Fibroblast of lung (primary cell): ENCODE measurements at regions not wholly inside any gene's neighbourhood (a gene's known extent, or its start where the extent isn't known, plus 50 kb on each side); places are given as distances from the start of the nearest gene placed in this dataset.

Experiments
- DNase-seq, 2 donors: peaks; one replicate each; pipeline versions ENCODE4 v3.0.0 to v3.0.0-alpha.2; 2010; ENCODE audit warnings: low read depth in 2 of 2
- H2AFZ ChIP-seq: 2 replicates; pipeline ENCODE4 v1.5.1; 2012; ENCODE audit warnings: low read length, control low read depth, inconsistent platforms
- H3K27ac ChIP-seq: 2 replicates; pipeline ENCODE4 v1.5.1; 2011; ENCODE audit warnings: low read length, control low read depth; ENCODE audit not compliant: insufficient read depth
- H3K27me3 ChIP-seq: 2 replicates; pipeline ENCODE4 v1.5.1; 2011; ENCODE audit warnings: mild to moderate bottlenecking, low read length; ENCODE audit not compliant: control insufficient read depth, insufficient read depth
- H3K36me3 ChIP-seq: 2 replicates; pipeline ENCODE4 v1.5.1; 2011; ENCODE audit warnings: low read length; ENCODE audit not compliant: control insufficient read depth, insufficient read depth
- H3K4me1 ChIP-seq: 2 replicates; pipeline ENCODE4 v1.5.1; 2011; ENCODE audit warnings: low read length; ENCODE audit not compliant: control insufficient read depth, insufficient read depth; ENCODE audit errors: extremely low read depth
- H3K4me2 ChIP-seq: 2 replicates; pipeline ENCODE4 v1.5.1; 2011; ENCODE audit warnings: low read length, control low read depth; ENCODE audit not compliant: insufficient read depth; ENCODE audit errors: extremely low read depth
- H3K4me3 ChIP-seq, 4 experiments: fragments of 200-600 bp in 1 of 4; sonication (generic) in 1 of 4; replicated peaks in 1 of 4; 2 replicates each; pipeline ENCODE4 v1.5.1; 2011 to 2016; ENCODE audit warnings: low read length in 4 of 4, low read depth in 3 of 4, mild to moderate bottlenecking in 3 of 4, control low read depth in 2 of 4, inconsistent platforms in 1 of 4, mixed read lengths in 1 of 4; ENCODE audit not compliant: insufficient read depth in 1 of 4; ENCODE audit errors: control extremely low read depth in 1 of 4
- H3K79me2 ChIP-seq: 2 replicates; pipeline ENCODE4 v1.5.1; 2012; ENCODE audit warnings: mild to moderate bottlenecking, low read length, inconsistent platforms; ENCODE audit not compliant: control insufficient read depth, insufficient read depth
- H3K9ac ChIP-seq: 2 replicates; pipeline ENCODE4 v1.5.1; 2011; ENCODE audit warnings: mild to moderate bottlenecking, low read length, control low read depth; ENCODE audit not compliant: insufficient read depth
- H3K9me3 ChIP-seq: 2 replicates; pipeline ENCODE4 v1.5.1; 2012; ENCODE audit warnings: low read depth, low read length; ENCODE audit not compliant: control insufficient read depth, insufficient read depth
- H4K20me1 ChIP-seq: 2 replicates; pipeline ENCODE4 v1.5.1; 2011; ENCODE audit warnings: low read length; ENCODE audit not compliant: control insufficient read depth, insufficient read depth; ENCODE audit errors: extremely low read depth
- CTCF ChIP-seq, 2 donors: IDR thresholded peaks in 1 of 2; conservative IDR thresholded peaks in 1 of 2; 1 replicate in 1 of 2; 2 replicates in 1 of 2; pipeline ENCODE4 v1.5.1; 2011 to 2012; ENCODE audit warnings: low read length in 2 of 2, control low read depth in 1 of 2, inconsistent platforms in 1 of 2, low read depth in 1 of 2, mild to moderate bottlenecking in 1 of 2
- EZH2 ChIP-seq: IDR thresholded peaks from 2 replicates; pipeline ENCODE4 v1.5.1; 2012; ENCODE audit warnings: low read length, control low read depth, mild to moderate bottlenecking; ENCODE audit errors: missing control alignments

- no peak overlapping the region for H2AFZ ChIP-seq
- H3K27ac ChIP-seq = no peak overlapping the region
- H3K9me3 ChIP-seq = no peaks in the 10 kb centered on the region
- DNase-seq = no peak
- no peak overlapping the region for H3K4me2 ChIP-seq
- H3K27me3 ChIP-seq = no peaks in the 10 kb centered on the region
- H3K36me3 ChIP-seq = no peaks in the 10 kb centered on the region
- H3K4me1 ChIP-seq = no peaks in the 10 kb centered on the region
- TF ChIP-seq EZH2 = no peak
- TF ChIP-seq CTCF (conservative IDR thresholded peaks at IDR 0.05 in 1 of 2, IDR thresholded peaks at IDR 0.05 in 1 of 2; ENCODE audit: low read depth in 1 of 2, low read length in 2 of 2) = no peak
- H3K79me2 ChIP-seq = no peaks in the 10 kb centered on the region
- no peak overlapping the region for H3K9ac ChIP-seq
- H4K20me1 ChIP-seq = no peaks in the 10 kb centered on the region
- H3K4me3 ChIP-seq = no peak overlapping the region
Observed at GRCh38 chr2:44836916-44837315, 104.6 kb upstream of the SIX3 start.

GRCh38 chr2:44838116-44838790 lies 103.2 kb upstream of the SIX3 start:
- Histone ChIP-seq H4K20me1 (no peaks in the 10 kb centered on the region), H3K27ac (no peak overlapping the region), H3K4me2 (no peak overlapping the region), H3K27me3 (peaks cover under 1% of the 10 kb centered on the region), H3K4me3 (no peak overlapping the region), H3K36me3 (no peaks in the 10 kb centered on the region), H3K9me3 (no peaks in the 10 kb centered on the region), H3K9ac (no peak overlapping the region), H3K79me2 (no peaks in the 10 kb centered on the region), H3K4me1 (no peaks in the 10 kb centered on the region), H2AFZ (no peak overlapping the region)
- no peak for DNase-seq
- TF ChIP-seq EZH2 = no peak
- no peak for TF ChIP-seq CTCF (conservative IDR thresholded peaks at IDR 0.05 in 1 of 2, IDR thresholded peaks at IDR 0.05 in 1 of 2; ENCODE audit: low read depth in 1 of 2, low read length in 2 of 2)

GRCh38 chr2:44839370-44839769 lies 102.1 kb upstream of the SIX3 start:
- Histone ChIP-seq H3K9ac (no peak overlapping the region), H3K79me2 (no peaks in the 10 kb centered on the region), H3K27me3 (peaks cover 2% of the 10 kb centered on the region), H2AFZ (no peak overlapping the region), H3K4me3 (no peak overlapping the region), H3K9me3 (no peaks in the 10 kb centered on the region), H3K27ac (no peak overlapping the region), H4K20me1 (no peaks in the 10 kb centered on the region), H3K4me2 (no peak overlapping the region), H3K36me3 (no peaks in the 10 kb centered on the region), H3K4me1 (no peaks in the 10 kb centered on the region)
- TF ChIP-seq CTCF (conservative IDR thresholded peaks at IDR 0.05 in 1 of 2, IDR thresholded peaks at IDR 0.05 in 1 of 2; ENCODE audit: low read depth in 1 of 2, low read length in 2 of 2) = no peak
- TF ChIP-seq EZH2 = no peak
- DNase-seq = no peak
